ENCODE measurements at regions not wholly inside any gene's neighbourhood (a gene's known extent, or its start where the extent isn't known, plus 50 kb on each side); places are given as distances from the start of the nearest gene placed in this dataset.

- TF ChIP-seq POLR2AphosphoS5 (IDR thresholded peaks at IDR 0.05; ENCODE audit: low read depth, low read length) (no peak), POLR2A (IDR thresholded peaks at IDR 0.05; ENCODE audit: low read depth, low read length) (no peak), TAF1 (IDR thresholded peaks at IDR 0.05; ENCODE audit: low read depth, low read length) (no peak), SPI1 (IDR thresholded peaks at IDR 0.05; ENCODE audit: low read depth, low read length) (no peak), POU2F2 (IDR thresholded peaks at IDR 0.05; ENCODE audit: low read depth, low read length) (no peak), PAX5 (IDR thresholded peaks at IDR 0.05; ENCODE audit: insufficient read depth, low read length, severe bottlenecking) (no peak)
Observed at GRCh38 chr5:56585999-56586691, 229.2 kb upstream of the MAP3K1 start.

Measured in GM12891 (cell line).